ENCODE measurements at regions not wholly inside any gene's neighbourhood (a gene's known extent, or its start where the extent isn't known, plus 50 kb on each side); places are given as distances from the start of the nearest gene placed in this dataset.

DNA sequence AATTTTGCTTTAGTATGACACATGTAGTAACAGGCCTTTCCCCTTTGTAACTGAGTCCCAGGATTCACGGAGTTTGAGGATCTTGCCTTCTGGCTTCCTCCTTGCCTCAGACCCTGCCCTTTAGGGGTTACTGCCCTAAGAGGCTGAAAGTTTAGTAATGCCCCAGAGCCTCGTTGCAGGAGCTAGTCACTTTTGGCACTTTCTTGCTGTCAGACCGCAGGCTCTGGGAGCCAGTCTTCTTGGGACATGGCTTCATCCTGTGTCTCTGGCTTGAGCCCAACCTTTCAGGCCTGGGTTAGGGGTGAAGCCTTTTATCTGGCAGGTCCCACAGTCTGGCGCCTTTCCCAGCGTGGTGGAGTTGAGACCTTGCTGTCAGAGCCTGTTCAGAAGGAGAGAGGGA lies 185.6 kb upstream of the DMRT1 start:
- DNase-seq (ENCODE audit: low read depth, low spot score) (no peak), ATAC-seq (no peak), FAIRE-seq (no peak)
- Histone ChIP-seq H3K79me2 (ENCODE audit: control insufficient read depth, insufficient read depth, low read length) (no peaks in the 10 kb centered on the region), H3K4me3 (no peak overlapping the region), H3K4me1 (ENCODE audit: control insufficient read depth, insufficient read depth, low read length) (peaks cover 4% of the 10 kb centered on the region; the same call in 1 of the 2 replicates), H4K20me1 (ENCODE audit: control insufficient read depth, insufficient read depth) (no peaks in the 10 kb centered on the region), H3K36me3 (ENCODE audit: control insufficient read depth in 2 of 2, insufficient read depth in 2 of 2, low read length in 1 of 2) (no peaks in the 10 kb centered on the region), H3K27ac (ENCODE audit: control insufficient read depth, insufficient read depth) (no peak overlapping the region), H3K9ac (ENCODE audit: control insufficient read depth, insufficient read depth, low read length) (no peak overlapping the region), H3K4me2 (ENCODE audit: control insufficient read depth, insufficient read depth) (no peak overlapping the region), H3K27me3 (replicated peaks in 1 of 2; ENCODE audit: control insufficient read depth in 2 of 2, insufficient read depth in 2 of 2, low read length in 1 of 2) (peaks cover 3% of the 10 kb centered on the region in 2 experiments; a peak in 3 of 4 replicates), H2AFZ (ENCODE audit: control insufficient read depth, low read depth, low read length) (no peak overlapping the region), H3K9me3 (replicated peaks; ENCODE audit: control insufficient read depth, insufficient read depth, low read length) (no peaks in the 10 kb centered on the region)
- intact Hi-C loops (cut with micrococcal nuclease; ENCODE audit: unreplicated experiment), result no loop called here
- ChIA-PET CTCF (no interaction called here), RAD21 (ENCODE audit: unreplicated experiment) (no interaction called here), POLR2A (no interaction called here), SMC1A (ENCODE audit: uncharacterized antibody, unreplicated experiment) (no interaction called here)
- 24% methylated on average over 5 of the region's 5 CpGs for WGBS (ENCODE audit: insufficient coverage, insufficient replicate concordance, low lambda C conversion rate, missing lambda C conversion rate)
- in situ Hi-C loops (cut with MboI), result no loop called here
- BruUV-seq (replicated peaks), result no TSS peak
- TF ChIP-seq EGR1 (IDR thresholded peaks at IDR 0.05; ENCODE audit: borderline replicate concordance in 1 of 2, low read depth in 2 of 2, low read length in 2 of 2) (no peak), TCF12 (IDR thresholded peaks at IDR 0.05; ENCODE audit: low read depth, low read length) (no peak), RCOR1 (conservative IDR thresholded peaks at IDR 0.05; ENCODE audit: low read depth, low read length) (no peak), SMAD5 (IDR thresholded peaks at IDR 0.05; ENCODE audit: low read depth) (no peak), BHLHE40 (IDR thresholded peaks at IDR 0.05; ENCODE audit: borderline replicate concordance in 1 of 2, low read depth in 2 of 2, low read length in 1 of 2) (no peak), STAT1 (conservative IDR thresholded peaks at IDR 0.05) (no peak), KDM1A (IDR thresholded peaks at IDR 0.05; ENCODE audit: borderline replicate concordance) (no peak), SPI1 (IDR thresholded peaks at IDR 0.05; ENCODE audit: borderline replicate concordance, insufficient read depth, low read depth, low read length) (no peak), E2F8 (IDR thresholded peaks at IDR 0.05; ENCODE audit: low read depth, partially characterized antibody) (no peak), NR2C2 (IDR thresholded peaks at IDR 0.05; ENCODE audit: borderline replicate concordance, control insufficient read depth, insufficient read length, low read depth) (no peak), MEF2B (IDR thresholded peaks at IDR 0.05; ENCODE audit: partially characterized antibody, poor library complexity, severe bottlenecking) (no peak), HDAC6 (IDR thresholded peaks at IDR 0.05; ENCODE audit: unreplicated experiment) (no peak), POLR2A (IDR thresholded peaks at IDR 0.05; ENCODE audit: low read depth, low read length) (no peak)
- TF ChIP-seq, protein P1, sequence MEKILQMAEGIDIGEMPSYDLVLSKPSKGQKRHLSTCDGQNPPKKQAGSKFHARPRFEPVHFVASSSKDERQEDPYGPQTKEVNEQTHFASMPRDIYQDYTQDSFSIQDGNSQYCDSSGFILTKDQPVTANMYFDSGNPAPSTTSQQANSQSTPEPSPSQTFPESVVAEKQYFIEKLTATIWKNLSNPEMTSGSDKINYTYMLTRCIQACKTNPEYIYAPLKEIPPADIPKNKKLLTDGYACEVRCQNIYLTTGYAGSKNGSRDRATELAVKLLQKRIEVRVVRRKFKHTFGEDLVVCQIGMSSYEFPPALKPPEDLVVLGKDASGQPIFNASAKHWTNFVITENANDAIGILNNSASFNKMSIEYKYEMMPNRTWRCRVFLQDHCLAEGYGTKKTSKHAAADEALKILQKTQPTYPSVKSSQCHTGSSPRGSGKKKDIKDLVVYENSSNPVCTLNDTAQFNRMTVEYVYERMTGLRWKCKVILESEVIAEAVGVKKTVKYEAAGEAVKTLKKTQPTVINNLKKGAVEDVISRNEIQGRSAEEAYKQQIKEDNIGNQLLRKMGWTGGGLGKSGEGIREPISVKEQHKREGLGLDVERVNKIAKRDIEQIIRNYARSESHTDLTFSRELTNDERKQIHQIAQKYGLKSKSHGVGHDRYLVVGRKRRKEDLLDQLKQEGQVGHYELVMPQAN (conservative IDR thresholded peaks at IDR 0.05), result no peak
- TF ChIP-seq, protein P2, sequence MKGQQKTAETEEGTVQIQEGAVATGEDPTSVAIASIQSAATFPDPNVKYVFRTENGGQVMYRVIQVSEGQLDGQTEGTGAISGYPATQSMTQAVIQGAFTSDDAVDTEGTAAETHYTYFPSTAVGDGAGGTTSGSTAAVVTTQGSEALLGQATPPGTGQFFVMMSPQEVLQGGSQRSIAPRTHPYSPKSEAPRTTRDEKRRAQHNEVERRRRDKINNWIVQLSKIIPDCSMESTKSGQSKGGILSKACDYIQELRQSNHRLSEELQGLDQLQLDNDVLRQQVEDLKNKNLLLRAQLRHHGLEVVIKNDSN (IDR thresholded peaks at IDR 0.05; ENCODE audit: borderline replicate concordance, extremely low read length, insufficient read depth, low read depth, low read length), result no peak

Data from GM12878 (cell line).